HCT116 (cell line): ENCODE measurements at regions not wholly inside any gene's neighbourhood (a gene's known extent, or its start where the extent isn't known, plus 50 kb on each side); places are given as distances from the start of the nearest gene placed in this dataset.

ENCODE experiments used
- ATAC-seq: fragments of 200-7000 bp; cut with Tn5 transposase; 2 replicates; pipeline ENCODE4 v1.9.1; 2020; ENCODE audit warnings: mild to moderate bottlenecking, moderate library complexity
- BruUV-seq: library from RNA; stranded (reverse); fragments of 400-500 nt; replicated peaks from 2 replicates; lab custom pipeline; 2021; lab: Mats Ljungman, UMichigan
- CTCF ChIA-PET: fragments of 300-600 bp; sonication (Branson Sonifier 250); formaldehyde crosslinking; loops from one replicate; lab custom pipeline; 2021; ENCODE audit warnings: antibody characterized with exemption; lab: Charles Lee
- POLR2A ChIA-PET: fragments of 300-600, 350-600 bp; sonication (Branson Sonifier 250); formaldehyde crosslinking; loops from one replicate; lab custom pipeline; 2021; ENCODE audit warnings: antibody characterized with exemption; lab: Charles Lee
- RAD21 ChIA-PET, 2 experiments: fragments of 300-600 bp; sonication (Branson Sonifier 250); formaldehyde crosslinking; loops; one replicate each; lab custom pipeline; 2023; ENCODE audit warnings: low total read pairs in 2 of 2; ENCODE audit not compliant: uncharacterized antibody in 2 of 2, unreplicated experiment in 2 of 2, low non-redundant PET in 1 of 2; lab: Charles Lee
- DNase-seq: peaks from one replicate; pipeline ENCODE4 v3.0.0-alpha.2; 2010; ENCODE audit warnings: low read depth, low spot score
- H2AFZ ChIP-seq: fragments of 200-600 bp; shearing (Covaris generic), sonication (generic); 2 replicates; pipeline ENCODE4 v1.6.1; 2017; ENCODE audit warnings: low read depth, mixed run types, mixed read lengths, antibody characterized with exemption, low read length; ENCODE audit not compliant: poor library complexity, severe bottlenecking
- H3K27ac ChIP-seq: 2 replicates; pipeline ENCODE4 v1.5.1; 2012; ENCODE audit warnings: low read depth, low read length
- H3K27me3 ChIP-seq: fragments of 200-600 bp; sonication (generic); 2 replicates; pipeline ENCODE4 v1.6.1; 2016; ENCODE audit warnings: mixed run types, low read length, mixed read lengths; ENCODE audit not compliant: insufficient read depth
- H3K36me3 ChIP-seq, 2 experiments: fragments of 200-500 bp in 1 of 2; fragments of 200-600 bp in 1 of 2; sonication (Bioruptor generic) in 1 of 2; sonication (generic) in 1 of 2; 2 replicates each; pipeline versions ENCODE4 v1.5.1 to v1.6.1; 2014 to 2016; ENCODE audit warnings: low read length in 2 of 2, inconsistent platforms in 1 of 2, mixed read lengths in 1 of 2, mixed run types in 1 of 2; ENCODE audit not compliant: insufficient read depth in 2 of 2, control insufficient read depth in 1 of 2
- H3K4me1 ChIP-seq, 2 experiments: fragments of 200-600 bp in 1 of 2; sonication (generic) in 1 of 2; 2 replicates each; pipeline versions ENCODE4 v1.5.1 to v1.6.1; 2012 to 2017; ENCODE audit warnings: low read length in 2 of 2, inconsistent platforms in 1 of 2, mild to moderate bottlenecking in 1 of 2, mixed read lengths in 1 of 2, mixed run types in 1 of 2, moderate library complexity in 1 of 2; ENCODE audit not compliant: insufficient read depth in 2 of 2, control insufficient read depth in 1 of 2
- H3K4me2 ChIP-seq: fragments of 200-600 bp; sonication (generic); 2 replicates; pipeline ENCODE4 v1.6.1; 2017; ENCODE audit warnings: mixed run types, low read length, mixed read lengths
- H3K4me3 ChIP-seq, 2 experiments: fragments of 200-600 bp in 1 of 2; sonication (generic) in 1 of 2; replicated peaks in 1 of 2; 2 replicates each; pipeline ENCODE4 v1.5.1; 2011 to 2016; ENCODE audit warnings: low read length in 2 of 2, control low read depth in 1 of 2, low read depth in 1 of 2, mild to moderate bottlenecking in 1 of 2, mixed read lengths in 1 of 2, mixed run types in 1 of 2
- H3K79me2 ChIP-seq: fragments of 200-600 bp; sonication (generic); 2 replicates; pipeline ENCODE4 v1.6.1; 2017; ENCODE audit warnings: mild to moderate bottlenecking, mixed run types, low read length, moderate library complexity, mixed read lengths; ENCODE audit not compliant: insufficient read depth
- H3K9ac ChIP-seq: fragments of 200-600 bp; sonication (generic); 2 replicates; pipeline ENCODE4 v1.6.1; 2016; ENCODE audit warnings: low read length, mixed read lengths
- H3K9me2 ChIP-seq: fragments of 200-600 bp; sonication (generic), shearing (Covaris generic); 2 replicates; pipeline ENCODE4 v1.6.1; 2017; ENCODE audit warnings: mixed run types, mild to moderate bottlenecking, moderate library complexity; ENCODE audit not compliant: insufficient read depth
- H3K9me3 ChIP-seq, 2 experiments: fragments of 200-500 bp in 1 of 2; fragments of 200-600 bp in 1 of 2; sonication (Bioruptor generic) in 1 of 2; sonication (generic) in 1 of 2; 2 replicates each; pipeline ENCODE4 v1.6.1; 2014 to 2017; ENCODE audit warnings: low read length in 2 of 2, mixed read lengths in 2 of 2, inconsistent platforms in 1 of 2, low read depth in 1 of 2, mild to moderate bottlenecking in 1 of 2, mixed run types in 1 of 2, moderate library complexity in 1 of 2; ENCODE audit not compliant: control insufficient read depth in 1 of 2, insufficient read depth in 1 of 2
- H4K20me1 ChIP-seq: fragments of 200-600 bp; sonication (generic), shearing (Covaris generic); 2 replicates; pipeline ENCODE4 v1.6.1; 2017; ENCODE audit warnings: mixed run types, mild to moderate bottlenecking, moderate library complexity; ENCODE audit not compliant: insufficient read depth
- ATF3 ChIP-seq: IDR thresholded peaks from 2 replicates; pipeline ENCODE4 v1.6.1; 2012
- CBX3 ChIP-seq: IDR thresholded peaks from 2 replicates; pipeline ENCODE4 v1.6.1; 2012; ENCODE audit warnings: low read depth
- CEBPB ChIP-seq: IDR thresholded peaks from 2 replicates; pipeline ENCODE4 v1.6.1; 2012; ENCODE audit warnings: low read depth
- CTCF ChIP-seq, 3 experiments: fragments of 200-600 bp in 1 of 3; sonication (generic) in 1 of 3; IDR thresholded peaks in 2 of 3; conservative IDR thresholded peaks in 1 of 3; 2 replicates each; pipeline ENCODE4 v1.5.1; 2012 to 2017; ENCODE audit warnings: low read depth in 2 of 3, low read length in 2 of 3, antibody characterized with exemption in 1 of 3, borderline replicate concordance in 1 of 3, control low read depth in 1 of 3, mild to moderate bottlenecking in 1 of 3, mixed read lengths in 1 of 3, mixed run types in 1 of 3, moderate library complexity in 1 of 3; ENCODE audit not compliant: insufficient read depth in 1 of 3
- EGR1 ChIP-seq: IDR thresholded peaks from 2 replicates; pipeline ENCODE4 v1.6.1; 2012; ENCODE audit warnings: low read depth
- EZH2 ChIP-seq: fragments of 200-600 bp; sonication (generic); IDR thresholded peaks from 2 replicates; pipeline ENCODE4 v1.6.1; 2017; ENCODE audit warnings: antibody characterized with exemption, mixed run types
- FOSL1 ChIP-seq: IDR thresholded peaks from 2 replicates; pipeline ENCODE4 v1.6.1; 2012; ENCODE audit warnings: low read depth
- JUND ChIP-seq: IDR thresholded peaks from 2 replicates; pipeline ENCODE4 v1.6.1; 2012
- POLR2A ChIP-seq: IDR thresholded peaks from 2 replicates; pipeline ENCODE4 v1.7.0; 2011; ENCODE audit warnings: borderline replicate concordance; ENCODE audit not compliant: insufficient read depth, insufficient read length; ENCODE audit errors: extremely low read depth
- POLR2AphosphoS5 ChIP-seq: IDR thresholded peaks from 2 replicates; pipeline ENCODE4 v1.6.1; 2011; ENCODE audit warnings: mild to moderate bottlenecking, low read depth, low read length, moderate library complexity
- RAD21 ChIP-seq: IDR thresholded peaks from 2 replicates; pipeline ENCODE4 v1.6.1; 2012; ENCODE audit warnings: low read depth, mild to moderate bottlenecking
- SIN3A ChIP-seq: IDR thresholded peaks from 2 replicates; pipeline ENCODE4 v1.6.1; 2012; ENCODE audit warnings: low read depth
- SP1 ChIP-seq: IDR thresholded peaks from 2 replicates; pipeline ENCODE4 v1.6.1; 2012; ENCODE audit warnings: low read depth
- ZFX ChIP-seq: fragments of 450-650 bp; IDR thresholded peaks from 2 replicates; pipeline ENCODE4 v1.6.1; 2017
- ZNF274 ChIP-seq: fragments of 200-500 bp; sonication (Bioruptor generic); IDR thresholded peaks from 2 replicates; pipeline ENCODE4 v1.6.1; 2014; ENCODE audit warnings: mild to moderate bottlenecking, low read depth, low read length, inconsistent platforms
- intact Hi-C: fragments of 100-400 bp; cut with micrococcal nuclease; formaldehyde crosslinking; loops from 2 replicates; pipeline ENCODE4 v1.10.0; 2022
- TF ChIP-seq, protein P1 (sequence below): IDR thresholded peaks from 2 replicates; pipeline ENCODE4 v1.6.1; 2012
- TF ChIP-seq, protein P2 (sequence below): IDR thresholded peaks from 2 replicates; pipeline ENCODE4 v1.6.1; 2012; ENCODE audit warnings: low read depth

DNA sequence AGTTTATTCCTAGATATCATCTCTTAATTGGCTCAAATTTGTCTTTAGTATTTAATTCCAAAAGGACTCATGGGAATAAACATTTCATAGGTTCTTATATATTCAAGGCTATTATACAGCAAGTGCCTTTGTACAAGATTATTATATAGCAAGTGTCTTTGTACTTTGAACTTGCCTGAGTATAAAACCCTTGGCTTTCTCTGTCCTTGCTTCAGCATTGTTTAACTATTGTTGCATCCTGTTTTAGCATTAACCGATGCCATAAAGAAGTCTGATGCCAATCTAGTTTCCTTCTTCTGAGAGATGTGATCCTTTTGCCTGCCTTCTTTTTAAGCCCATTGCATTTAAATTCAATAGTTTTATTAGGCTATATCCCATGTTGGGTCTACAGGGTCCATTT lies 270.0 kb downstream of the NEBL start:
- no TSS peak for BruUV-seq

More for the DNA sequence above, 270.0 kb downstream of the NEBL start:
- Histone ChIP-seq H3K9ac (no peak overlapping the region), H4K20me1 (no peaks in the 10 kb centered on the region), H2AFZ (no peak overlapping the region), H3K4me2 (no peak overlapping the region), H3K27ac (no peak overlapping the region), H3K4me1 (no peaks in the 10 kb centered on the region), H3K79me2 (no peaks in the 10 kb centered on the region), H3K36me3 (no peaks in the 10 kb centered on the region), H3K9me3 (peaks cover 0 to 3% of the 10 kb centered on the region in 2 experiments; a peak in 1 of 4 replicates), H3K9me2 (no peaks in the 10 kb centered on the region), H3K4me3 (no peak overlapping the region), H3K27me3 (no peaks in the 10 kb centered on the region)
- DNase-seq: no peak
- ATAC-seq: no peak
- intact Hi-C loops: no loop called here
- RAD21 ChIA-PET: no interaction called here
- TF ChIP-seq ZNF274: no peak
- TF ChIP-seq, protein P1, sequence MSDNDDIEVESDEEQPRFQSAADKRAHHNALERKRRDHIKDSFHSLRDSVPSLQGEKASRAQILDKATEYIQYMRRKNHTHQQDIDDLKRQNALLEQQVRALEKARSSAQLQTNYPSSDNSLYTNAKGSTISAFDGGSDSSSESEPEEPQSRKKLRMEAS: no peak
- TF ChIP-seq SP1: no peak
- no peak for TF ChIP-seq ZFX
- no peak for TF ChIP-seq CEBPB
- no peak for TF ChIP-seq ATF3
- TF ChIP-seq POLR2A: no peak
- TF ChIP-seq CTCF (IDR thresholded peaks at IDR 0.05 in 2 of 3, conservative IDR thresholded peaks at IDR 0.05 in 1 of 3; ENCODE audit: borderline replicate concordance in 1 of 3, insufficient read depth in 1 of 3, low read depth in 2 of 3, low read length in 2 of 3): no peak
- no peak for TF ChIP-seq EGR1
- TF ChIP-seq JUND: no peak
- TF ChIP-seq CBX3: no peak
- no peak for TF ChIP-seq EZH2
- TF ChIP-seq RAD21: no peak
- TF ChIP-seq, protein P2, sequence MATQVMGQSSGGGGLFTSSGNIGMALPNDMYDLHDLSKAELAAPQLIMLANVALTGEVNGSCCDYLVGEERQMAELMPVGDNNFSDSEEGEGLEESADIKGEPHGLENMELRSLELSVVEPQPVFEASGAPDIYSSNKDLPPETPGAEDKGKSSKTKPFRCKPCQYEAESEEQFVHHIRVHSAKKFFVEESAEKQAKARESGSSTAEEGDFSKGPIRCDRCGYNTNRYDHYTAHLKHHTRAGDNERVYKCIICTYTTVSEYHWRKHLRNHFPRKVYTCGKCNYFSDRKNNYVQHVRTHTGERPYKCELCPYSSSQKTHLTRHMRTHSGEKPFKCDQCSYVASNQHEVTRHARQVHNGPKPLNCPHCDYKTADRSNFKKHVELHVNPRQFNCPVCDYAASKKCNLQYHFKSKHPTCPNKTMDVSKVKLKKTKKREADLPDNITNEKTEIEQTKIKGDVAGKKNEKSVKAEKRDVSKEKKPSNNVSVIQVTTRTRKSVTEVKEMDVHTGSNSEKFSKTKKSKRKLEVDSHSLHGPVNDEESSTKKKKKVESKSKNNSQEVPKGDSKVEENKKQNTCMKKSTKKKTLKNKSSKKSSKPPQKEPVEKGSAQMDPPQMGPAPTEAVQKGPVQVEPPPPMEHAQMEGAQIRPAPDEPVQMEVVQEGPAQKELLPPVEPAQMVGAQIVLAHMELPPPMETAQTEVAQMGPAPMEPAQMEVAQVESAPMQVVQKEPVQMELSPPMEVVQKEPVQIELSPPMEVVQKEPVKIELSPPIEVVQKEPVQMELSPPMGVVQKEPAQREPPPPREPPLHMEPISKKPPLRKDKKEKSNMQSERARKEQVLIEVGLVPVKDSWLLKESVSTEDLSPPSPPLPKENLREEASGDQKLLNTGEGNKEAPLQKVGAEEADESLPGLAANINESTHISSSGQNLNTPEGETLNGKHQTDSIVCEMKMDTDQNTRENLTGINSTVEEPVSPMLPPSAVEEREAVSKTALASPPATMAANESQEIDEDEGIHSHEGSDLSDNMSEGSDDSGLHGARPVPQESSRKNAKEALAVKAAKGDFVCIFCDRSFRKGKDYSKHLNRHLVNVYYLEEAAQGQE: no peak
- TF ChIP-seq SIN3A: no peak
- TF ChIP-seq POLR2AphosphoS5: no peak
- no peak for TF ChIP-seq FOSL1
- CTCF ChIA-PET: no interaction called here
- POLR2A ChIA-PET: no interaction called here
